ENCODE measurements at regions not wholly inside any gene's neighbourhood (a gene's known extent, or its start where the extent isn't known, plus 50 kb on each side); places are given as distances from the start of the nearest gene placed in this dataset.

DNA sequence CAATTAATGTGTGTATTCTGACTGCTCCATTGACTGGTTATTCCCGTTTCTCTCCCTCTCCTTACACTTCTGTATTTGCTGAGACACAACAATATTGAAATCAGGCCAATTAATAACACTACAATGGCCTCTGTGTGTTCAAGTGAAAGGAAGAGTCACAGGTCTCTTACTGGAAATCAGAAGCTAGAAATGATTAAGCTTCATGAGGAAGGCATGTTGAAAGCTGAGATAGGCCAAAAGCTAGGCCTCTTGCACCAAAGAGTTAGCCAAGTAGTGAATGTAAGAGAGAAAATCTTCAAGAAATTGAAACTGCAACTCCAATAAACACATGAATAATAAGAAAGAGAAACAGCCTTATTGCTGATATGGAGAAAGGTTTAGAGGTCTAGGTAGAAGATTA is 489.5 kb upstream of the CITED2 start:
- TF ChIP-seq, protein P1, sequence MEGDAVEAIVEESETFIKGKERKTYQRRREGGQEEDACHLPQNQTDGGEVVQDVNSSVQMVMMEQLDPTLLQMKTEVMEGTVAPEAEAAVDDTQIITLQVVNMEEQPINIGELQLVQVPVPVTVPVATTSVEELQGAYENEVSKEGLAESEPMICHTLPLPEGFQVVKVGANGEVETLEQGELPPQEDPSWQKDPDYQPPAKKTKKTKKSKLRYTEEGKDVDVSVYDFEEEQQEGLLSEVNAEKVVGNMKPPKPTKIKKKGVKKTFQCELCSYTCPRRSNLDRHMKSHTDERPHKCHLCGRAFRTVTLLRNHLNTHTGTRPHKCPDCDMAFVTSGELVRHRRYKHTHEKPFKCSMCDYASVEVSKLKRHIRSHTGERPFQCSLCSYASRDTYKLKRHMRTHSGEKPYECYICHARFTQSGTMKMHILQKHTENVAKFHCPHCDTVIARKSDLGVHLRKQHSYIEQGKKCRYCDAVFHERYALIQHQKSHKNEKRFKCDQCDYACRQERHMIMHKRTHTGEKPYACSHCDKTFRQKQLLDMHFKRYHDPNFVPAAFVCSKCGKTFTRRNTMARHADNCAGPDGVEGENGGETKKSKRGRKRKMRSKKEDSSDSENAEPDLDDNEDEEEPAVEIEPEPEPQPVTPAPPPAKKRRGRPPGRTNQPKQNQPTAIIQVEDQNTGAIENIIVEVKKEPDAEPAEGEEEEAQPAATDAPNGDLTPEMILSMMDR (IDR thresholded peaks at IDR 0.05; ENCODE audit: insufficient read depth, low read depth, low read length, missing control alignments), result no peak
- no peak for DNase-seq (ENCODE audit: low read depth)
- no peak overlapping the region for H3K4me3 ChIP-seq (ENCODE audit: low read length)

DNA sequence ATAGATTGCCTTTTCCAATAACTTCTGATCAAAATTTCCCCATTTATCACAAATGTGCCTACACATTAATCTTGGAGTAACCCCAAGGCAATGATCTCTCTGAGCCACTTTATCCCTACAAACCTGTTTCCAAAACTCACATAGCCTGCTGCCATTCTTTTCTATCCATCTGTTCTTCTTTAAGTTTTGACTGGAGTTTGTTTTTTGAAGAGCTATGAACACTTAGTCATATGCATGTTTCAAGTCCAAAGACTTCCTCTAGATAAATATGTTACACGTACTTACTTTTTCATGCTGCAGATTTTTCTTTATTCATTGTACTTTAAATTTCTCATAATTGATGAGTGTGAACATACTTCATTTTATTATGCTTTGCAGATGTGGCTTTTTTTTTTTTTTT is 488.9 kb upstream of the CITED2 start:
- DNase-seq (ENCODE audit: low read depth), result no peak
- no peak overlapping the region for H3K4me3 ChIP-seq (ENCODE audit: low read length)
- TF ChIP-seq, protein P1 (IDR thresholded peaks at IDR 0.05; ENCODE audit: insufficient read depth, low read depth, low read length, missing control alignments), result no peak

DNA sequence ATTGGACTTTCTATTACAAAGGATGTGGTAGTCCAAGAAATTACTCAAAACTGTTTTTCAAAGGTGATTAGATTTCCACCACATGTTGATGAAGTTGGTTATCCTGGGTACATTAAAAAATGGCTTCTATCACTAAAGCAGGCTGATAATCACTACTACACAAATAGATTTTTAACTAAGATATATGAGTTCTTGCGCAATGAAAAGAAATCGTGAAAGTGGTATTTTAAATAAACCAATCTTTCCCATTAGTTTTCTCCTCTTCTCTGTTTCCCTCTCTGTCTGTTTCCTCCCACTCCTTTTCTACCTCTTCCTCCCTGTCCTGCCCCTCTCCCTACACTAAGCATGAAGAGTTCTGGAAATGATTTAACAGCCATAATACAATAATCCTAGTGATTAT is 487.9 kb upstream of the CITED2 start:
- TF ChIP-seq, protein P1 (IDR thresholded peaks at IDR 0.05; ENCODE audit: insufficient read depth, low read depth, low read length, missing control alignments), result no peak
- no peak overlapping the region for H3K4me3 ChIP-seq (ENCODE audit: low read length)
- DNase-seq (ENCODE audit: low read depth), result no peak

DNA sequence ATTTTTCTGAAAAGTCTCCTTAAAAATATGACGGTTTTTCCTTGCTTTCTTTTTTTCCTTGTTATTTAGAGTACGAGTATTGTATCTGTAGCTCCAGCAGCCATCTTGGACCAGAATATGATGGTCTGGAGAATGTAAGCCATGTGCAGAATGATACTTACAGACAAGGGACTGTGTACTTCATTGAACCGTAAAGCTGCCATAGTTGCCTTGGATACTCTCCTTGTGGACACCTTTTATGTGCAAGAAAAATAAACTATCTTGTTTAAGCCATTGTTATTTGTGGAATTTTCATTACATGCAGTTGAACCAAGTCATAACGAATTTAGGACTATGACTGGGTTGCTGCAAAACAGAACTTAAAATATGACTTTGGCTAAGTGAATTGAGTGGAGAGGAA is 485.8 kb upstream of the CITED2 start:
- H3K4me3 ChIP-seq (ENCODE audit: low read length), result no peak overlapping the region
- TF ChIP-seq, protein P1 (IDR thresholded peaks at IDR 0.05; ENCODE audit: insufficient read depth, low read depth, low read length, missing control alignments), result no peak
- no peak for DNase-seq (ENCODE audit: low read depth)

DNA sequence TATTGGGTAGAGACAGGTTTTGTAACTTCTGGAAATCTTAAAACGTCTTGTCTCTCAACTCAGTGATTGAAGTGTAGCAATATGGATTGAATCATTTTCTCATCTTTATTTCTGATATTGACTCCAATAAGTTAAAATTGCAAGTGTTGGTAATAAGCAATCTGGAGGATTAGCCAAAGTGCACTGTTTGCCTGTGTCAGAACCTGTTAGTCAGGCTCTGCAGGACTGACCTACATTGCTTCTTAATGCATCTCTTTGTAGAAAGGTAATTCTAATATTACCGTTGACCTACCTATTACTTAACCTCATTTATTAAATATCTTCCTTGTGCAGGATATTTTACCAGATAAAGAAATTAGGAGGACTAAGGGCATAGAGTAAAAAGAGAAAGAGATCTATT is 484.0 kb upstream of the CITED2 start:
- DNase-seq (ENCODE audit: low read depth), result peak; percentile 77
- H3K4me3 ChIP-seq (ENCODE audit: low read length), result no peak overlapping the region
- TF ChIP-seq, protein P1 (IDR thresholded peaks at IDR 0.05; ENCODE audit: insufficient read depth, low read depth, low read length, missing control alignments), result no peak

DNA sequence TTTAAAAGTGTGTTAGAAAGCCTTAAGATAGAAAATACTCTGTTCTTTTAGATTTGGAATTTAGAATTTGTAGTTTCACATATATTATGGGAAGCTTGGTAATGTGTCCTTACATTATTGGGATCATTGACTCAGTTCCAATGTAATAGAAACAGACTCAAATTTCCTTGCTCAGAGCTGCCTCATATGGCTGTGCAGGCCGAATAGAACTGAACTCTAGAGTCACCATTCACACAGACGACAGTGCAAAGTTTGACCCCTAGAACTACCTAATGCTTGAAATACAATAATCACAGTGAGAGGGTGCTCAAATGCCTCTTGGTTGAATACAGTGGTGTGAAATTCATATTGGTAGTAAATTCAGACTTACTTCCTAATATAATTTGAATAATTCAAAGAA is 482.7 kb upstream of the CITED2 start:
- TF ChIP-seq, protein P1 (IDR thresholded peaks at IDR 0.05; ENCODE audit: insufficient read depth, low read depth, low read length, missing control alignments), result no peak
- no peak overlapping the region for H3K4me3 ChIP-seq (ENCODE audit: low read length)

DNA sequence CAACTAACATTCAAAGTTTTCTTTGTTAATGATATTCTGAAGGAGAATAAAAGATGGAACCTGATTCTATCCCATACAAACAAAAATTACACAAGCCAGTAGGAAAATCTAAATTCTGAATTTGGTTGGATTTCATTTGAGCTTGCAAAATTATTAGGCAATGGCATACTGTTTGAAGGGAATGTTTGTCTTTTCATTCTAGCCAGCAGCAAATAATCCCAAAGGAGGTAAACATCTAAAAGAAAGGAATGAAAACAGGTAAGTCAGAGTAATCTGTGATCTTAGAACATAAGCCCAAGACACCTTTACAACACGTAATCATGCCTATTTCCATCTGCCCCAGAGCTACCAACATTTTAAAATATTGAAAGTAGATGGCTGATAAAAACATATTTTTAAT is 482.1 kb upstream of the CITED2 start:
- DNase-seq (ENCODE audit: low read depth), result no peak
- no peak overlapping the region for H3K4me3 ChIP-seq (ENCODE audit: low read length)
- TF ChIP-seq, protein P1 (IDR thresholded peaks at IDR 0.05; ENCODE audit: insufficient read depth, low read depth, low read length, missing control alignments), result no peak

More for the DNA sequence above, 482.7 kb upstream of the CITED2 start:
- DNase-seq (ENCODE audit: low read depth), result no peak

Data from epithelial cell of esophagus (primary cell).